SK-N-SH treated with all-trans-retinoic acid at 6 μM for 48 hours (cell line): ENCODE measurements at regions not wholly inside any gene's neighbourhood (a gene's known extent, or its start where the extent isn't known, plus 50 kb on each side); places are given as distances from the start of the nearest gene placed in this dataset.

Experiments used
- GLIS3 ChIP-seq: fragments of 250-450 bp; sonication (Bioruptor Pico); IDR thresholded peaks from 2 replicates; pipeline ENCODE4 v1.5.0; 2020; ENCODE audit warnings: mild to moderate bottlenecking, moderate library complexity
- ISL1 ChIP-seq: fragments of 250-450 bp; sonication (Bioruptor Pico); IDR thresholded peaks from 2 replicates; pipeline ENCODE4 v2.1.2; 2022; ENCODE audit warnings: mild to moderate bottlenecking, moderate library complexity
- OSR1 ChIP-seq: fragments of 250-450 bp; sonication (Bioruptor Pico); IDR thresholded peaks from 2 replicates; pipeline ENCODE4 v1.8.0; 2022; ENCODE audit warnings: moderate library complexity, mild to moderate bottlenecking, inconsistent platforms
- ZFP30 ChIP-seq: fragments of 450-650 bp; formaldehyde crosslinking; IDR thresholded peaks from 2 replicates; pipeline ENCODE4 v1.5.0; 2022; ENCODE audit warnings: mild to moderate bottlenecking, moderate library complexity

- TF ChIP-seq ISL1 (CRISPR knock-in tag), result no peak
- no peak for TF ChIP-seq GLIS3 (CRISPR knock-in tag)
- TF ChIP-seq OSR1 (CRISPR knock-in tag), result no peak
- no peak for TF ChIP-seq ZFP30
These were observed 79.7 kb upstream of the SMIM23 start for GRCh38 chr5:171705830-171706468.
